ENCODE measurements at regions not wholly inside any gene's neighbourhood (a gene's known extent, or its start where the extent isn't known, plus 50 kb on each side); places are given as distances from the start of the nearest gene placed in this dataset.

DNA sequence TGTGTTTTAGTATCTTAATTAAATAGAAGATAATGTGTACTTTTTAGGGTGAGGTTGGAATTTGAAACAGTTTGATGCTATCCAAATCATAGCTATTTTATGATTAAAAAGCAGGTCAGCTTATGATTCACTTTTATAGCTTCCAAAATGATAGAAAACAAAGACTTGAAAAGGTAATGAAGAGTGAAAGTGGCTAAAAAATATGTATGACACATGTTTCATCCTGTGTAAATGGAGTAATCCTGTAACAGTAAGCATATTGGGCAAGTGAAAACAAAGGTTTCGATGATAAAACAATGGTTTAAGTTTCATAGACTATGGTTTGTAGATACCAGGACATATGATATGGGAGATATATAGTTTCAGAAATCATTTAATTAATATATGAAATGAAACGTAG, 456.2 kb downstream of the PCDH20 start:
- FAIRE-seq: peak; percentile 18
- no peak for ATAC-seq
- TF ChIP-seq IRF5 (IDR thresholded peaks at IDR 0.05; ENCODE audit: borderline replicate concordance) (no peak), POU2F2 (IDR thresholded peaks at IDR 0.05; ENCODE audit: borderline replicate concordance, low read depth, low read length) (no peak), NFYB (IDR thresholded peaks at IDR 0.05; ENCODE audit: insufficient read depth, low read depth, low read length) (no peak), POLR2A (IDR thresholded peaks at IDR 0.05; ENCODE audit: low read depth, low read length) (no peak)
- no peak overlapping the region for H2AFZ ChIP-seq (ENCODE audit: control insufficient read depth, low read depth, low read length)
- H3K27ac ChIP-seq (ENCODE audit: control insufficient read depth, insufficient read depth): no peak overlapping the region
- no peak overlapping the region for H3K4me3 ChIP-seq
- no peaks in the 10 kb centered on the region for H4K20me1 ChIP-seq (ENCODE audit: control insufficient read depth, insufficient read depth)
- no peaks in the 10 kb centered on the region for H3K27me3 ChIP-seq (replicated peaks in 1 of 2; ENCODE audit: control insufficient read depth in 2 of 2, insufficient read depth in 2 of 2, low read length in 1 of 2)
- BruUV-seq (replicated peaks): no TSS peak
- 0% methylated on average over 2 of the region's 2 CpGs for WGBS (ENCODE audit: insufficient coverage, insufficient replicate concordance, low lambda C conversion rate, missing lambda C conversion rate)
- ChIA-PET RAD21 (ENCODE audit: unreplicated experiment) (no interaction called here), CTCF (interaction anchor here (0.6 to 1.5 kb wide), 2 partner anchors 10 to 326 kb away, joined by 3 read pairs; no protein-coding TSS in a partner anchor), SMC1A (ENCODE audit: uncharacterized antibody, unreplicated experiment) (interaction anchor here (1.2 kb wide), 1 partner anchor 29 kb away, joined by 3 read pairs; no protein-coding TSS in a partner anchor), POLR2A (no interaction called here)
- in situ Hi-C loops (cut with MboI): no loop called here
- no peak overlapping the region for H3K4me2 ChIP-seq (ENCODE audit: control insufficient read depth, insufficient read depth)
- no peak overlapping the region for H3K9ac ChIP-seq (ENCODE audit: control insufficient read depth, insufficient read depth, low read length)
- no peaks in the 10 kb centered on the region for H3K36me3 ChIP-seq (ENCODE audit: control insufficient read depth in 2 of 2, insufficient read depth in 2 of 2, low read length in 1 of 2)
- H3K4me1 ChIP-seq (ENCODE audit: control insufficient read depth, insufficient read depth, low read length): no peaks in the 10 kb centered on the region
- DNase-seq (ENCODE audit: low read depth, low spot score): no peak
- H3K79me2 ChIP-seq (ENCODE audit: control insufficient read depth, insufficient read depth, low read length): no peaks in the 10 kb centered on the region
- intact Hi-C loops (cut with micrococcal nuclease; ENCODE audit: unreplicated experiment): no loop called here
- H3K9me3 ChIP-seq (replicated peaks; ENCODE audit: control insufficient read depth, insufficient read depth, low read length): no peaks in the 10 kb centered on the region

DNA sequence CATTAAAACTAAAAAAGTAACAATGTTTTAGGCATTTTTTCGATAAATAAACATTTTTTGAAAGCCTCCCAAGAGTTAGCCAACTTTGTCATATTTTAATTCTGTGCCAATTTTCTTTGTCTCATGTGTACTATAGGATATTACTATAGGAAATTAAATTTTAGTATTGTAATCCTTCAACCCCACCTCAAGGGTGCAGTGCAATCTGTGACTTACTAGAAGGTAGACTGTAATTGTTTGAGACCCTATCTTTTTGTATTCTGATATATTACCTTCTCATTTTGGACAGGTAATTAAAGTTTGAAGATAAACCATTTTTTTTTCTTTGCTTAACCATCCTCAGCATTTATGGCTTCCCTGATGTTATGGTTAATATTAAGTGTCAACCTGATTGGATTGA, 457.8 kb downstream of the PCDH20 start:
- H3K27me3 ChIP-seq (replicated peaks in 1 of 2; ENCODE audit: control insufficient read depth in 2 of 2, insufficient read depth in 2 of 2, low read length in 1 of 2): no peaks in the 10 kb centered on the region
- FAIRE-seq (no peak), DNase-seq (ENCODE audit: low read depth, low spot score) (no peak), ATAC-seq (no peak)
- ChIA-PET SMC1A (ENCODE audit: uncharacterized antibody, unreplicated experiment) (no interaction called here), CTCF (no interaction called here), POLR2A (no interaction called here), RAD21 (ENCODE audit: unreplicated experiment) (no interaction called here)
- no peak overlapping the region for H2AFZ ChIP-seq (ENCODE audit: control insufficient read depth, low read depth, low read length)
- no peaks in the 10 kb centered on the region for H4K20me1 ChIP-seq (ENCODE audit: control insufficient read depth, insufficient read depth)
- H3K27ac ChIP-seq (ENCODE audit: control insufficient read depth, insufficient read depth): no peak overlapping the region
- H3K36me3 ChIP-seq (ENCODE audit: control insufficient read depth in 2 of 2, insufficient read depth in 2 of 2, low read length in 1 of 2): no peaks in the 10 kb centered on the region
- no peaks in the 10 kb centered on the region for H3K79me2 ChIP-seq (ENCODE audit: control insufficient read depth, insufficient read depth, low read length)
- no peak overlapping the region for H3K9ac ChIP-seq (ENCODE audit: control insufficient read depth, insufficient read depth, low read length)
- no peaks in the 10 kb centered on the region for H3K9me3 ChIP-seq (replicated peaks; ENCODE audit: control insufficient read depth, insufficient read depth, low read length)
- no peaks in the 10 kb centered on the region for H3K4me1 ChIP-seq (ENCODE audit: control insufficient read depth, insufficient read depth, low read length)
- intact Hi-C loops (cut with micrococcal nuclease; ENCODE audit: unreplicated experiment): no loop called here
- H3K4me2 ChIP-seq (ENCODE audit: control insufficient read depth, insufficient read depth): no peak overlapping the region
- 4% methylated on average over 1 of the region's 1 CpG for WGBS (ENCODE audit: insufficient coverage, insufficient replicate concordance, low lambda C conversion rate, missing lambda C conversion rate)
- in situ Hi-C loops (cut with MboI): no loop called here
- no peak overlapping the region for H3K4me3 ChIP-seq
- BruUV-seq (replicated peaks): no TSS peak
- no peak for TF ChIP-seq SMARCA5 (IDR thresholded peaks at IDR 0.05)
- no peak for TF ChIP-seq BMI1 (IDR thresholded peaks at IDR 0.05; ENCODE audit: borderline replicate concordance)
- TF ChIP-seq, protein P1, sequence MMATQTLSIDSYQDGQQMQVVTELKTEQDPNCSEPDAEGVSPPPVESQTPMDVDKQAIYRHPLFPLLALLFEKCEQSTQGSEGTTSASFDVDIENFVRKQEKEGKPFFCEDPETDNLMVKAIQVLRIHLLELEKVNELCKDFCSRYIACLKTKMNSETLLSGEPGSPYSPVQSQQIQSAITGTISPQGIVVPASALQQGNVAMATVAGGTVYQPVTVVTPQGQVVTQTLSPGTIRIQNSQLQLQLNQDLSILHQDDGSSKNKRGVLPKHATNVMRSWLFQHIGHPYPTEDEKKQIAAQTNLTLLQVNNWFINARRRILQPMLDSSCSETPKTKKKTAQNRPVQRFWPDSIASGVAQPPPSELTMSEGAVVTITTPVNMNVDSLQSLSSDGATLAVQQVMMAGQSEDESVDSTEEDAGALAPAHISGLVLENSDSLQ (IDR thresholded peaks at IDR 0.05): no peak
- no peak for TF ChIP-seq KDM1A (IDR thresholded peaks at IDR 0.05; ENCODE audit: borderline replicate concordance)
- TF ChIP-seq CEBPB (IDR thresholded peaks at IDR 0.05; ENCODE audit: borderline replicate concordance in 1 of 2, low read depth in 2 of 2, low read length in 2 of 2): no peak
- TF ChIP-seq ZZZ3 (IDR thresholded peaks at IDR 0.05; ENCODE audit: control insufficient read depth, insufficient read length, low read depth): no peak
- TF ChIP-seq SUZ12 (IDR thresholded peaks at IDR 0.05; ENCODE audit: unreplicated experiment): no peak
- no peak for TF ChIP-seq SMAD5 (IDR thresholded peaks at IDR 0.05; ENCODE audit: low read depth)
- TF ChIP-seq, protein P2, sequence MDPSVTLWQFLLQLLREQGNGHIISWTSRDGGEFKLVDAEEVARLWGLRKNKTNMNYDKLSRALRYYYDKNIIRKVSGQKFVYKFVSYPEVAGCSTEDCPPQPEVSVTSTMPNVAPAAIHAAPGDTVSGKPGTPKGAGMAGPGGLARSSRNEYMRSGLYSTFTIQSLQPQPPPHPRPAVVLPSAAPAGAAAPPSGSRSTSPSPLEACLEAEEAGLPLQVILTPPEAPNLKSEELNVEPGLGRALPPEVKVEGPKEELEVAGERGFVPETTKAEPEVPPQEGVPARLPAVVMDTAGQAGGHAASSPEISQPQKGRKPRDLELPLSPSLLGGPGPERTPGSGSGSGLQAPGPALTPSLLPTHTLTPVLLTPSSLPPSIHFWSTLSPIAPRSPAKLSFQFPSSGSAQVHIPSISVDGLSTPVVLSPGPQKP (IDR thresholded peaks at IDR 0.05; ENCODE audit: low read depth, low read length): no peak
- TF ChIP-seq ASH2L (IDR thresholded peaks at IDR 0.05; ENCODE audit: borderline replicate concordance, low read depth): no peak
- TF ChIP-seq KLF5 (IDR thresholded peaks at IDR 0.05; ENCODE audit: partially characterized antibody): no peak
- no peak for TF ChIP-seq HDGF (IDR thresholded peaks at IDR 0.05)
- TF ChIP-seq ZSCAN29 (IDR thresholded peaks at IDR 0.05): no peak
- no peak for TF ChIP-seq ZNF24 (IDR thresholded peaks at IDR 0.05)

All from GM12878 (cell line).